ENCODE measurements at regions not wholly inside any gene's neighbourhood (a gene's known extent, or its start where the extent isn't known, plus 50 kb on each side); places are given as distances from the start of the nearest gene placed in this dataset.

DNA sequence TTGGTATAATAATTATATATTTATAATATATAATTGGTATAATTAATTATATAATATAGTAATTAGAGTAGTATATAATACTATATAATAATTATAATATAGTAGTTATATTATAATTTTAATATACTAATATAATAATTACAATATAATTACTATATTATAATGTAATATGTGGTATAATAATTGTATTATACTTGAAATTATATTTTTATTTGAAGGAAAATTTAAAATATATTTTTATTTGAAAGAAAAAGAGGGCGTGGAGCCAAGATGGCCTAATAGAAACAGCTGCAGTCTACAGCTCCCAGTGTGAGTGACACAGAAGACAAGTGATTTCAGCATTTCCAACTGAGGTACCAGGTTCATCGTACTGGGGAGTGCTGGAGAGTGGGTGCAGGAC lies 365.9 kb downstream of the MMUT start:
- no peak for DNase-seq

- DNase-seq: no peak
Measured at GRCh38 chr6:49088631-49089030, 374.4 kb downstream of the MMUT start.

DNA sequence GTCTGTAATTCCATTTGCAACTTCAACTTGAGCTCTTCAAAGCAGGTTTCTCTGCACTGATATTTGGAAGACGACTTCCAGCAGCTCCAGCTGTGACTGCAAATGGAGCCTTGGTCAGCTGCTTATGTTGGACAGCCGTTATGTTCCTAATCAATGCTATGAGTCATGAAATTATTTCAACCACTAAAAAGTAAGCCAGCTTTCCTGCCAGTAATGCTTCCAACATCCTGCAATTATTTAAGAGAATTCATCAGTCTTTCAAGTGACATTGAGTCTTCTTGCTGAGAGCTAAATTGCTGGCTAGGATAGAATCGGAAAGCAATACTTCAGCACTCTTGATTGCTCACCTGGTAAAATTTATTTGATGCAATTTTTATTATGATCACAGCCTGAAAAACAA lies 375.7 kb downstream of the MMUT start:
- DNase-seq: no peak

DNA sequence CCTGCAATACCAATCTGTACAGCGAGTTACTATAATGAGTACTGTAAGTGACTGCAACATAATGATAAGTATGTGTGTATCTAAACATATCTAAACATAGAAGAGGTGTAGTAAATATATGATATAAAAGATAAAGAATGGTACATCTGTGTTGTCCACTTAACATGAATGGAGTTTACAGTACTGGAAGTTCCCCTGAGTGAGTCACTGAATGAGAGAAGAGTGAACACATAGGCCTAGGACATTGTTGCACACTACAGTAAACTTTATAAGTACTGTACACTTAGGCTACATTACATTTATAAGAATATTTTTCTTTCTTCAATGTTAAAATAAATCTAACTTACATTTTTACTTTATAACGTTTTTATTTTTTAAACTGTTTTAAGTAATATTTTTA lies 380.4 kb downstream of the MMUT start:
- DNase-seq: no peak

DNA sequence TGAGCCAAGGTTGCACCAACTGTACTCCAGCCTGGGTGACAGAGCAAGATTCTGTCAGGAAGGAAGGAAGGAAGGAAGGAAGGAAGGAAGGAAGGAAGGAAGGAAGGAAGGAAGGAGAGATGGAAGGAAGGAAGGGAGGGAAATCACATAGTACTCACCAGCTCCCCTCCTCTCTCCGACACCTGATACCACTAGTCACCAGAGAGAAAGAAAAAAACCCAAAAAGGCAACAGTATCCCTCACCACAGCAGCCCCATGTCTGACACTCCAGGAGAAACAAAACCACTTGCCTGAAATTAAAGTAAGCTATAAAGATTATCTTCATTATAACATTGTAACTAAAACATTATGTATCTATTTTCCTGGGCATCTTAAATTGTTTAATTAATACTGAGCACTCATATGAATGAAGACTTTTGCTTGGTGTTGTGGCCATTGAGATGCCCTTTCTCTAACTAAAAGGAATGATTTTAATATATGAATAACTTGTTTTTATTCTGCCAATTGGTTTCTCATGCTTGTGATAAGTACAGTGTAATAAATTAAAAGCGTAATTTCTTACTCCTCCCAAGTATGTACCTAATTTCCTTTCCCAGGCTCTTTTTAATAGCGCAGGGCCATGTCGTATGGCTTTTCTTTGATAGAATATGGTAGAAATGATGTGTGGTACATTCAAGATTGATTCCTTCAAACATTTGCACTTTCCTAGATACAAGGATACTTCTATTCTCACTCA lies 390.0 kb downstream of the MMUT start:
- no peak for DNase-seq

DNA sequence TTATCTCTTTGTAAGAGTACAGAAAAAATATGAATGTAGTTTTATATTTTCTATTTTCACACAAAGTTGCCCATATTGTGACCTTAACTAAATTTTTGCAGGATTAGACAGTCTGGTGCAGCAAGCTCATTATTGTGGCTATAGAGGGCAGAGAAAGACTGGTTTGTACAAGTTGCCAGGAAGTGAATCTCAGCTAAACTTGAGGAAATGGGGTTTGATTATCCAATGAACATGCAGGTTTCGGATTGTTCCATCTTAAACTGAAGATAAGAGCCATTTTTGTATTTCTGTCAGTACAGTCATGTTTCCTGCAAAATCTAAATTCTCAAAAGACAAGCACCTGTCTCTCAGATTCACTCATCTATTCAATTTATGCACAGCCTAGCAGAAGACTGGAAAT lies 390.9 kb downstream of the MMUT start:
- DNase-seq: no peak

DNA sequence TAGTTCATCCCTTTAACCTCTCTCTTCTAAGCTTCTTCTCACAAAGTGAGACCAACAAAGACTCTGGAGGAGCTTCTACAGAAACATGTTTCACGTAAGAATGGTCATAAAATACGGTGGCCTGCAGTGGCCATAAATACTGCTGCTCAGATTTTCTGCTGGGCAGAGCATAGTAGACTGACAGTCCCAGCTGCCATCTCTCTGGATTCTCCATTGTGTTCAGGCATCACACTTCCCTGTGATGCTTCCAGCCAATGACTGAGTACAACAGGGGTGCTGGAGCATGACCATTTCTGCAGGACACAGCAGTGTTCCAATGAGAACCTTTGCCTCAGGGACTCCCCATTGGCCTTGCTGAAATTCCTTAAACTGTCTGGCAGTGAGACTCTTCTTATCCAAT lies 392.6 kb downstream of the MMUT start:
- DNase-seq: no peak

DNA sequence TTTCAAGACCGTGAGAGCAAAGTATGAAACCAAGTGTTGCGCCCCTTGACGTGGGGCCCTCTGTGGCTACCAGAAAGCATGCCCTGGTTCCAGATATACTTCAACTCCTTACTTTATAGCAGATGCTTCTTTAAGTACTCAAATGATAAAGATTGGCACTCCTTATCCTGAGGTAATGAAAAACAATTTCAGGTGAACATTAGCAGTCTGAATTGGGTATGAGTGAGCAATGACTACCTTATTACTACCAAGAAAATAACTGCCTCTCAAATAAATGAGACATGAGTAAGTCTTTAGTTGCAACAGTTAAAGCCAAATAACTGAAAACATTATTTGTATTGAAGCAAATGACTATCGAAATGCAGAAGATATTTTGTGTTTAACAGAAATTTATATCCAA lies 408.7 kb downstream of the MMUT start:
- no peak for DNase-seq

GRCh38 chr6:49052901-49053300 lies 410.2 kb downstream of the MMUT start:
- DNase-seq: no peak

- DNase-seq: no peak
Measured at GRCh38 chr6:49051281-49051680, 411.8 kb downstream of the MMUT start.

DNA sequence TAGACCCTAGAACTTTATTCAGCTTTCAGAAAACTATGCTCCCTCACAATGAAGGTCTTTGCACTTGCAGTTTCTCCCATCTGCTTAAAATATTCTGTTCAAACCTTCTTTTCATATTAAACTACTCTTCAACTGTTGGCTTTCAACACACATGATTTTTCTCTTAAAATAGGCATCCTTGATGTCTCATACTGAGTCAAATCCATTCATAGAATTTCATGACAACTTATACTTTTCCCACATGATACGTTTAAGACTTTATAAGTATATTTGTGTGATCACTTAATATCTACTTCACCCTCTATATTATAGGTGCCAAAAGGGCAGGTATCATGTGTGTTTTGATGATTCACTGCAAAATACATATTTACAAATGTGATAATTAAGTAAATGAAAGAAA lies 412.5 kb downstream of the MMUT start:
- DNase-seq: no peak

DNA sequence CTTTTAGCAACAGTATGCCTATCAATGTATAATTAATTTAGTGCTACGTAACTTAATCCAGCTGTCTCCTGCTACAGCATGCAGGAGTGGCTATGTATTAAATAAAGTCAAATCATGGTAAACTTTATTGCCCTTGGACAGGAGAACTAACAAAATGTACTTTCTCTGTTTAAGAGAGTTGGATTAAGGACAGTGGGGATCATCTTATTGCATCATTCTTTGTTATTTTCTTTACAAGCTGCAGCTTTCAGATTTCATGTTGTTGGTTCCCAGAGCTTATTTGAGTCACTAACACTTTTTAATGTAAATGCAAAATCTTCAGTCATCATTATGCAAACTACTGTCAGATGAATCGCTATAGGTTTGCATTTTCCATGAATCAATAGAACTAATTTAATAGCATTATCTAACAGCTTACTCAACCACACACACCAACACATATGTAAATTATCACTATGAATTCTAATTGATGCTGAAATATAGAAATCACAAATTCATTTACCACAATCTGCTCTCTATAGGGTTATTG lies 424.7 kb downstream of the MMUT start:
- DNase-seq: no peak

- no peak for DNase-seq
Measured at GRCh38 chr6:49030251-49031020, 432.6 kb downstream of the MMUT start.

DNA sequence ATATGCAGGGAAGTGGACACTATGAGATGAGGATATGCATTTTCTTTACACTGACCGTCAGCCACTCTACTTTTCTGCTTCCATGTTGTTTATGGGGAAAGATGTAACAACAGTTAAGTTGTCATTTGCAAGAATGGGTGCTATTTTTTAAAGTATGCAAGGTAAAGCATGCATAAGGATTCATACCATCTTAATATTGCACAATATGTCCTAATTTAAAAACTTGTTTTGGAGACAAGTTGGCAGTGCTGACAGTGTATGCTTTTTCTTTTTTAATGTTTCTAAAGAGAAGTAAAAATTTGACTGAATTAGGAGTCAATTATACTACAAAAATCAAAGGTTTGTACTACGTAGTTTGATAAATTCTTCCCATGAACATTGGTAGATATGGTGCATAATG lies 435.4 kb downstream of the MMUT start:
- DNase-seq: no peak

DNA sequence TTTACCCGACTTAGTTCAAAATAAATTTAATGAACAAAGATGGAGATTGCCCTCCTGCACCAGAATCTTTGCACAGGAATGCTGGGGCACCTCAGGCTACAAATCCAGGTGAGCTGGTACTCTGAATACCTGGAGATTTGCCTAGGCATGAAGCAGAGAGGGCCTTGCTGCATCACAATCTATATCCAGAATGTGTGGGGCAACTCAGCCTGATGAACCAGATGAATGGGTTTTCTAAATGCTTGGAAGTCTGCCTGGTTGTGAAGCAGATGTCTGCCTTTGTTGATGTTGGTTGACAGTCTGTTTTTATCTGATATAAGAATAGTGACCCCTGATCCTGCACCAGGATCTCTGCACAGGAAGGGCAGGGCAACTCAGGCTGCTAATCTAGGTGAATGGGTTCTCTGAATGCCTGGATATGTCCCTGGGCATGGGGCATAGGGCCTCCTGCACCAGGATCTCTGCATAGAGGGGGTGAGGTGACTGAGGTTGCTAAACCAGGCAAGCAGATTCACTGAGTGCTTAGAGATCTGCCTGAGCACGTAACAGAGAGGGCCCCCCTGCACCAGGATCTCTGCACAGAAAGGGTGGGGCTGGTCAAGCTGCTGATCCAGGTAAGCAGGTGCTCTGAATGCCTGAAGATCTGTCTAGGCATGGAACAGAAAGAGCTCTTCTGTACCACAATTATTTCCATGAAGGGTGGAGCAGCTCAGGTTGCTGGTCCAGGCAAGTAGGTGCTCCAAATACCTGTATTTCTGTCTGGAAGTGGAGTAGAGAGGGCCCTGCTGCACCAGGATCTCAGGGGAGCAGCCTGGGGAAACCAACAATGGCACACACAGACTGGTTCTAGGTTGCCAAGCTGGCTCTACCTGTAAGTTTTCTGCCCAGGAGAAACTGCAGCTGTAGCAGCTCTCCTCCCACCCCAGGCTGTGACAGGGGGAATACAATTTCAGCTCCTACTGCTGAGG lies 437.5 kb downstream of the MMUT start:
- no peak for DNase-seq

DNA sequence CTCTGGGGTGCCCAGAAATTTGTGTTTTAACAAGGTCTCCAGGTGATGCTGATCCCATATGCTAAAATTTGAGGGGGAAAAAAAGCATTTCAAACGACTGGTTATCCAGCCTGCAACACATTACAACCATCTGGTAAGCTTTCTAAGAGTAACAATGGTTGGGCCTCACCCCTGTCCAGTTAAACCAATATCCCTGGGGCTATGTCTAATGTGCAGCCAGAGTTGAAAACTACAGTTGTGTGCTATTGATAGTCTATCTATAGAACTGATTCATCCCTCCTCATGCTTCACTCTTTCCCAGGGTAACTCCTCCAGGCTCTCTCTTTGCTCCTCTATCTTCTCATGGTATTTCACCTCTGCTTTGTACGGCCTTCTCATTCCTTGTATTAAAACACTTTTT lies 458.3 kb downstream of the MMUT start:
- no peak for DNase-seq

DNA sequence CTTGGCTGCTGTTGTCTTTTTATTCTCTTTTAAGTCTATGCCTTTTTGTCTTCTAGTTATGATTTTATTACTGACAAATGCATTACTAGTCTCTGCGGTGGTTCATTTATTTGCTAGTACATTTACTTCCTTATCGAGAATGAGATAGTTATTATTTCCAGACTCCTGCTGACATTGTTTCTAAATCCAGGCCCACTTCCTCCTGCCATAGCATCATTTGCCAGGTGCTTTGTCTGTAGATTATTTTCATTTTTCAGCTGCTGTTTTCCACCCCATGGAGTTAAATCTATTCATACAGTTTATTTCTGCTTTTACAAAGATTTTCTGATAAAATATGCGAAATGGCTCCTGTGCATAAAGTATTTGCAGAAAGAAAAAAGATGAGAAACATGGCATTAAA lies 459.7 kb downstream of the MMUT start:
- no peak for DNase-seq

- no peak for DNase-seq
Measured at GRCh38 chr6:49001856-49002541, 461.1 kb downstream of the MMUT start.

- no peak for DNase-seq
Measured at GRCh38 chr6:48998574-48998973, 464.5 kb downstream of the MMUT start.

DNA sequence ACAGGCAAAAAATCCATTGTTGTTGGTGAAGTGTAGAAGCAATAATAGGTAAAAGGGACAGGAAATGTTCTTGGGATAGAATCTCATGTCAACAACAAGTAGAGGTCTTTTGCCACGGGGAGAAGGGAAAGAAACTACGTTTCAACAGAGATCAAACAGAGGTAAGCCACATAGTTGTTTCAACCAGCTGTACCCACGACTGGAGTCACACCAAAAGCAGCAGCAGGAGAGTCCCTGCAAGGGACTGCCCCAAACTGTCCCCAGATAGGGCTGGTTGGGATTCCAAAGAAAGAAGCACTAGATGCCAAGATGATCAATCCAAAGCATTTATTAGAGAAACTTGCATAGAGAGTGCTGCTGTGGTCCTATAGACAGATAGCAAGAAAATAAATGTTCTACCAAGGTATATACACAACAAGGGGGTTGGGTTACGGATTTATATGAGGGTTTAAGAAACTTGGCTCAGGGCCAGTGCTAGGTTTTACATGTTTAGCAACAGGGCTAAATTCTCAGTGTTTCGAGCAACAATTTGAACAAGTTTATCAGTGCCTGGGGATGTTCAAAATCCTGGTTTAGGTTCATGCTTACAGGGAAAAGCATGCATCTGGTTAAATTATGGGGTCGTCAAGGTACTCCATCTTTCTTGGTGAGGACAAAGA lies 466.5 kb downstream of the MMUT start:
- DNase-seq: no peak

DNA sequence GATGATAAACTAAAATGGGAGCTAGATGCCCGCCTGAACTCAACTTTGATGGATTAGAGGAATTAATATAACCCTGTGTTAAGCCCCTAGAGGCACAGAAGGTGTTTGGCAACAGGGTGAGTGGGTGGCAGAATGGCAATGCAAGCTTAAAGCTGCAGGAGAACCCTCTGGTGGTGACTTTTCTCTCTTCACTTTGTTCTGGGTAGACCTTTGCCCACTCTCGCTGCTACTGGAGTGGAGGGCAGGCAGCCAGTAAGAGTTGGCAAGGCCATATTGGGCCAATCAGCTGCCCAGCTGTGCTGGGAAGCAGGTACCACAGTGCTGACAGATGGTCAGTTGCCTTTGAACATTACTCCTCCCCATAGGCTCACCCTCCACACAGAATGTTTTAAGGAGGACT lies 468.2 kb downstream of the MMUT start:
- no peak for DNase-seq

DNA sequence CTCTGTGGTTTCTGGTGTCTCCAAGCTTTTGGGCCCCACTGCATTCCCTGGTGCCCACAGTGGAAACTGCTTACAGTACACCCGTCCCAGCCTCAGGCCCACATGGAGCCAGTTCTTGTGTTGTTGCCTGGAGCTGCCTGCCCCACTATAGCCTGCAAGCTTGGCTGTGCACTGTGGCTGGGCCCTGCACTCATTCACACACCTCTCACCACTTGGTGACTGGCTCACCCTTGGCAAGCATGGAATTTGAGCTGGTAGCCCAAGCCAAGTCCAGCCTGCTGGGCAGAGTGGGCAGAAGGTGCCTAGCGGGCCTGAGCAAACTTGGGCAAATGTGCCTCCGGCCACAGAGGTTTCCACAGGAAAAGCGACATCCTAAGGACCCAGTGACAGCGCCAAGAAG lies 472.3 kb downstream of the MMUT start:
- DNase-seq: no peak

Data from hematopoietic multipotent progenitor cell treated with erythropoietin and hydrocortisone succinate and interleukin-3 and kit ligand, for 8 days (in vitro differentiated cells).